Naive thymus-derived CD4-positive, alpha-beta T cell (primary cell): ENCODE measurements at regions not wholly inside any gene's neighbourhood (a gene's known extent, or its start where the extent isn't known, plus 50 kb on each side); places are given as distances from the start of the nearest gene placed in this dataset.
"Not testable (repeated sequence)": the region's sequence is repeated elsewhere in the genome, so short reads cannot be mapped to it uniquely, and the experiment has no call there.

Experiments used
- ATAC-seq: fragments of 150-1000 bp; cut with Tn5 transposase; 2 replicates; pipeline ENCODE4 v1.10.0; 2021; ENCODE audit warnings: mild to moderate bottlenecking, moderate library complexity
- CTCF ChIA-PET: fragments of 350-600 bp; sonication (Branson Sonifier 250); formaldehyde crosslinking; loops from one replicate; lab custom pipeline; 2021; ENCODE audit warnings: antibody characterized with exemption; lab: Charles Lee
- POLR2A ChIA-PET: fragments of 350-600 bp; sonication (Branson Sonifier 250); formaldehyde crosslinking; loops from one replicate; lab custom pipeline; 2021; ENCODE audit warnings: antibody characterized with exemption, inconsistent platforms; lab: Charles Lee
- DNase-seq, 9 donors: peaks; one replicate each; pipeline versions ENCODE4 v3.0.0 to v3.0.0-alpha.2; 2020 to 2022; ENCODE audit warnings: mixed read lengths in 1 of 9
- H3K27ac ChIP-seq: one replicate; pipeline ENCODE4 v1.7.0; 2013; ENCODE audit warnings: mild to moderate bottlenecking, low read depth, low read length, moderate library complexity
- H3K27me3 ChIP-seq, 2 donors: one replicate each; pipeline ENCODE4 v1.7.0; 2013; ENCODE audit warnings: low read length in 2 of 2, mild to moderate bottlenecking in 2 of 2, moderate library complexity in 2 of 2; ENCODE audit not compliant: control insufficient read depth in 2 of 2, insufficient read depth in 2 of 2
- H3K36me3 ChIP-seq, 3 experiments: 1 replicate in 2 of 3; 2 replicates in 1 of 3; pipeline ENCODE4 v1.7.0; 2013; ENCODE audit warnings: low read length in 3 of 3, mild to moderate bottlenecking in 3 of 3, moderate library complexity in 1 of 3; ENCODE audit not compliant: insufficient read depth in 3 of 3, control insufficient read depth in 2 of 3
- H3K4me1 ChIP-seq, 2 donors: one replicate each; pipeline ENCODE4 v1.7.0; 2013; ENCODE audit warnings: low read length in 2 of 2, mild to moderate bottlenecking in 2 of 2, moderate library complexity in 1 of 2; ENCODE audit not compliant: control insufficient read depth in 2 of 2, insufficient read depth in 2 of 2
- H3K4me3 ChIP-seq: 2 replicates; pipeline ENCODE4 v1.7.0; 2013; ENCODE audit warnings: mild to moderate bottlenecking, low read length
- H3K9me3 ChIP-seq, 3 experiments: 1 replicate in 2 of 3; 2 replicates in 1 of 3; pipeline ENCODE4 v1.7.0; 2013; ENCODE audit warnings: low read length in 3 of 3; ENCODE audit not compliant: control insufficient read depth in 2 of 3
- H3K27ac Mint-ChIP-seq, 9 donors: one replicate each; pipeline ENCODE4 v1.8.0; 2020 to 2022; ENCODE audit warnings: mixed read lengths in 9 of 9, mild to moderate bottlenecking in 8 of 9, moderate library complexity in 5 of 9, inconsistent platforms in 2 of 9
- H3K27me3 Mint-ChIP-seq, 5 donors: one replicate each; pipeline ENCODE4 v1.8.0; 2021 to 2022; ENCODE audit warnings: mixed read lengths in 5 of 5, mild to moderate bottlenecking in 1 of 5
- H3K36me3 Mint-ChIP-seq, 5 donors: one replicate each; pipeline ENCODE4 v1.8.0; 2020 to 2022; ENCODE audit warnings: mixed read lengths in 5 of 5, mild to moderate bottlenecking in 3 of 5, inconsistent platforms in 1 of 5
- H3K4me1 Mint-ChIP-seq, 7 donors: one replicate each; pipeline ENCODE4 v1.8.0; 2020 to 2022; ENCODE audit warnings: mixed read lengths in 7 of 7, mild to moderate bottlenecking in 3 of 7, inconsistent platforms in 1 of 7
- H3K4me3 Mint-ChIP-seq, 10 donors: one replicate each; pipeline ENCODE4 v1.8.0; 2020 to 2022; ENCODE audit warnings: mild to moderate bottlenecking in 10 of 10, mixed read lengths in 10 of 10, moderate library complexity in 6 of 10, inconsistent platforms in 2 of 10
- H3K9me3 Mint-ChIP-seq, 11 donors: one replicate each; pipeline ENCODE4 v1.8.0; 2020 to 2022; ENCODE audit warnings: mixed read lengths in 11 of 11, mild to moderate bottlenecking in 4 of 11, inconsistent platforms in 1 of 11, moderate library complexity in 1 of 11
- intact Hi-C, 2 donors: fragments of 100-400 bp; cut with micrococcal nuclease; formaldehyde crosslinking; loops; one replicate each; pipeline ENCODE4 v1.15.1; 2023

GRCh38 chr11:3571752-3572151 lies 70.0 kb downstream of the ART5 start:
- intact Hi-C loops, H3K4me3 Mint-ChIP-seq, CTCF ChIA-PET, H3K4me3 ChIP-seq, ATAC-seq, H3K4me1 ChIP-seq, H3K27ac ChIP-seq, H3K9me3 ChIP-seq, POLR2A ChIA-PET, H3K27me3 ChIP-seq, H3K36me3 Mint-ChIP-seq, H3K27ac Mint-ChIP-seq, H3K9me3 Mint-ChIP-seq, H3K36me3 ChIP-seq, H3K4me1 Mint-ChIP-seq, DNase-seq: not testable (repeated sequence)
- H3K27me3 Mint-ChIP-seq = peaks cover 0 to 13% (median 5%) of the 10 kb centered on the region in 5 donors

DNA sequence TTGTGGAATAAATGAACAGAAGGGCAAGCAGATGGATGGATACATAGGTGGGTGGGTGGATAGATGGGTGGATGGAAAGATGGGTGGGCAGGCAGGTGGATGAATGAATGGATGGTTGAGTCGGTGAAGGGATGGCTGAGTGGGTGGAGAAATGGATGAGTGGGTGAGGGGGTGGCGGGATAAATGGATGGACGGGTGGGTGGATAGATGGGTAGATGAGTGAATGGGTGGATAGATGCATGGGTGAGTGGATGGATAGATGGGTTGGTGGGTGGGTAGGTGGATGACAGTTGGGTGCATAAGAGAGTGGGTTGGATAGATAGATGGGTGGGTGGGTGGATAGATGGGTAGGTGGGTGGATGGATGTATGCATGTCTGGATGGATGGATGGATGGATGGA lies 76.0 kb downstream of the ART5 start:
- DNase-seq, H3K4me3 Mint-ChIP-seq, H3K27me3 ChIP-seq, H3K4me1 ChIP-seq, H3K4me1 Mint-ChIP-seq, POLR2A ChIA-PET, H3K36me3 ChIP-seq, intact Hi-C loops, CTCF ChIA-PET, H3K36me3 Mint-ChIP-seq, H3K27ac Mint-ChIP-seq, H3K27me3 Mint-ChIP-seq, H3K9me3 Mint-ChIP-seq, H3K9me3 ChIP-seq, H3K27ac ChIP-seq, ATAC-seq, H3K4me3 ChIP-seq: not testable (repeated sequence)

DNA sequence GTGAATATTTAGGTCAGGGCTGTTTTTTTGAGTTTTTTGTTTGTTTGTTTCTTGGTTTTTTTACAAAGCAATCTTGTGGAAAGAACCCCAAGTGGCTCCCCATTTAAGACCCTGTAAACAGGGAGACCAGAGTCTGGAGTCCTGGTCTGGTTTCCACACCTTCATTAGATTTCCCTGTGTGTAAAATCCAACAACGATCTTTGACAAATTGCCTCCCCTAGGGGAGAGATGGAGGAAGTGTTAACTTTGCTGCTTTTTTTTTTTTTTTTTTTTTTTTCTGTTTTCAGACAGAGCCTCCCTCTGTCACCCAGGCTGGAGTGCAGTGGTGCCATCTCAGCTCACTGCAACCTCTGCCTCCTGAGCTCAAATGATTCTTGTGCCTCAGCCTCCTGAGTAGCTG lies 77.4 kb downstream of the ART5 start:
- H3K36me3 ChIP-seq, H3K27me3 Mint-ChIP-seq, POLR2A ChIA-PET, intact Hi-C loops, H3K4me3 Mint-ChIP-seq, ATAC-seq, CTCF ChIA-PET, H3K9me3 Mint-ChIP-seq, H3K9me3 ChIP-seq, H3K27ac ChIP-seq, H3K36me3 Mint-ChIP-seq, H3K4me1 Mint-ChIP-seq, H3K27ac Mint-ChIP-seq, H3K27me3 ChIP-seq, H3K4me1 ChIP-seq, H3K4me3 ChIP-seq: not testable (repeated sequence)
- peak in 1 of 9 donors; percentile 13 for DNase-seq

DNA sequence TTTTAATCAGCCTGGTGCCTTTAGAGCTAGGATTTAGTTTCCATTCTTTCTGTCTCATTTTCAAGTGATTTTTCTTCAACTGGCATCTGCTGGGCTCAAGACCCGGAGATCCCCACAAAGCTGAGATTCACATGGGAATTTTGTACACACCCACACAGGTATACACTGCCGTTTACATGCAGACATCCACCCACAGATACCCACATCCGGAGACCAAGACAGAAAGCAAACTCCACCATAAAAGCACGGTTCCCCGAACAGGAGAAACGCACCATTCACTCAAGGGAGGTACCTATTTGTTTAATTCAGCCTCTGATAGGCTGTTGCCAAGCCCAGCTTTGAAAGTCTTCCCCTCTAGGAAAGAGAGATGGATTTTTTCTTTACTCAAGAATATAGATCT lies 87.2 kb downstream of the ART5 start:
- CTCF ChIA-PET, H3K36me3 Mint-ChIP-seq, H3K9me3 ChIP-seq, POLR2A ChIA-PET, H3K9me3 Mint-ChIP-seq, H3K4me1 Mint-ChIP-seq, H3K27ac ChIP-seq, intact Hi-C loops, H3K27me3 ChIP-seq, H3K4me3 ChIP-seq, ATAC-seq, H3K36me3 ChIP-seq, H3K4me1 ChIP-seq: not testable (repeated sequence)
- H3K27me3 Mint-ChIP-seq = peaks cover 2 to 20% (median 7%) of the 10 kb centered on the region in 5 donors
- DNase-seq = peak in 8 of 9 donors; percentile 16 to 48 (median 34)
- H3K4me3 Mint-ChIP-seq = peak overlapping the region in 8 of 10 donors; percentile 16 to 78 (median 38)
- H3K27ac Mint-ChIP-seq = peak overlapping the region; percentile 49 to 91 (median 82)

DNA sequence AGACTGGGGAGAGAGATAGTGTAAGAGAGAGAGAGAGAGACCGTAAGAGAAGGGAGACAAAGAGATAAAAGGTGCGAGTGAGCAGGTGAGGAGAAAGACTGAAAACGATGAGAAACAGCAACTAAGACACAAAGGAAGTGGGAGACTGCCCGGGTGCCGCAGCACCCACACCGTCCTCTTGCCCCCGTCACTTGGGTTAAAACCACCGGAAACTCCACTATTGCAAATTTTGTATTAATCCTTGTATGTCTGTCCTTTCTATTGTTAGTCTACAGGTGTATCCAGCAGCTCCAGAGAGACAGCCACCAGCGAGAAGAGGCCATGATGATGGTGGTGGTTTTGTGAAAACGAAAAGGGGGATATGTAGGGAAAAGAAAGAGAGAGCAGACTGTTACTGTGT lies 96.8 kb downstream of the ART5 start:
- H3K4me3 ChIP-seq, H3K36me3 Mint-ChIP-seq, H3K4me1 ChIP-seq, H3K27me3 ChIP-seq, H3K36me3 ChIP-seq, H3K9me3 ChIP-seq, CTCF ChIA-PET, ATAC-seq, POLR2A ChIA-PET, intact Hi-C loops: not testable (repeated sequence)
- peaks cover 3 to 15% (median 11%) of the 10 kb centered on the region in 5 donors for H3K27me3 Mint-ChIP-seq
- H3K27ac ChIP-seq = peak overlapping the region; percentile 41
- peak in 5 of 9 donors; percentile 6 to 18 (median 9) for DNase-seq
- peak overlapping the region; percentile 54 to 93 (median 86) for H3K27ac Mint-ChIP-seq
- peaks cover 5 to 10% (median 6%) of the 10 kb centered on the region in 7 donors for H3K4me1 Mint-ChIP-seq
- H3K9me3 Mint-ChIP-seq = peaks cover 0 to 12% (median 2%) of the 10 kb centered on the region in 11 donors
- peak overlapping the region; percentile 0 to 84 (median 69) for H3K4me3 Mint-ChIP-seq

GRCh38 chr11:3538220-3538619 lies 103.6 kb downstream of the ART5 start:
- H3K36me3 ChIP-seq, H3K4me3 ChIP-seq, H3K4me3 Mint-ChIP-seq, H3K27ac ChIP-seq, ATAC-seq, DNase-seq, POLR2A ChIA-PET, H3K4me1 ChIP-seq, H3K27ac Mint-ChIP-seq, H3K27me3 ChIP-seq, CTCF ChIA-PET, intact Hi-C loops, H3K4me1 Mint-ChIP-seq, H3K9me3 ChIP-seq: not testable (repeated sequence)
- H3K36me3 Mint-ChIP-seq = peaks cover 0 to 15% (median 6%) of the 10 kb centered on the region in 5 donors
- peaks cover 6 to 35% (median 14%) of the 10 kb centered on the region in 5 donors for H3K27me3 Mint-ChIP-seq
- H3K9me3 Mint-ChIP-seq = peaks cover 9 to 56% (median 26%) of the 10 kb centered on the region in 11 donors

GRCh38 chr11:3537254-3537653 lies 104.5 kb downstream of the ART5 start:
- H3K27ac ChIP-seq, DNase-seq, H3K4me3 ChIP-seq, H3K27me3 ChIP-seq, H3K4me1 ChIP-seq, H3K9me3 ChIP-seq, H3K36me3 ChIP-seq, CTCF ChIA-PET, intact Hi-C loops, H3K4me3 Mint-ChIP-seq, ATAC-seq, POLR2A ChIA-PET, H3K4me1 Mint-ChIP-seq, H3K27ac Mint-ChIP-seq: not testable (repeated sequence)
- Mint-ChIP-seq H3K9me3 (peaks cover 9 to 53% (median 26%) of the 10 kb centered on the region in 11 donors), H3K36me3 (peaks cover 0 to 15% (median 6%) of the 10 kb centered on the region in 5 donors), H3K27me3 (peaks cover 6 to 31% (median 14%) of the 10 kb centered on the region in 5 donors)
